ENCODE measurements at regions not wholly inside any gene's neighbourhood (a gene's known extent, or its start where the extent isn't known, plus 50 kb on each side); places are given as distances from the start of the nearest gene placed in this dataset.

DNA sequence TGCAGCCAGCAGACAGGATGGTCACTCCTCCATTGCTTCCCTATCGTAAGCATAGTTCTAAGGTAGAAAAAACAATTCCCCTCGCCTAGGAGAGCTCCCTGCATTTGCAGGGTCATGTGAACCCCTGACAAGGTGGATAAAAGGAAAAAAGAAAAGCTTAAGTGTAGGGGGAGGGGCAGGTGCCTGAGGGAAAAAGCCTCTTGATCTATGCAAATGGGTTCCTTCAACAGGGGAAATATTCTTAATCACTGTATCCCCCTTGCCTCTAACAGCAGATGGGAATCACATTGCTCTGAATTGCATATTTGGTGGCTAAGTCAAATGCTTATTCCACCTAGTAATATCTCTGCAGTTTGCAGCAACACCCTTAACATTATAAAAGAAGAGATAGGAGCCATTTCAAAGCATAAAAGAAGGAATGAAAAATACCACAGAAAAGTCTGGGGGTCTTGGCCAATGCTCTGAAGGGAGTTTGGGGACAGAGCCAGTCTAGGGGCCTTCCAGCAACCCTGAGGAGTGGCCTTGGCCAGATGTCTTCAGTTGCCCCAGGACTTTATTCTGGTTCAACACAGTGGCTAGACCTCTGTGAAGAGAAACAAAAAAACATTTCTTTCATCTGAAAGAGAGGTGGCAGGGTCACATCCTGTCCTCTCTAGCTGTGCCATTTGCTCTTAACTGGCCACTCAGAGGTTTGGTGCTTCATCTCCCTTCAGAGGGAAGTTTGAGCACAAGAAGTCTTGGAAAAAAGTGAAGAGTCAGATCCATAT, 660.4 kb upstream of the GJE1 start:
- H3K79me2 ChIP-seq (ENCODE audit: control insufficient read depth, insufficient read depth, low read length), result no peaks in the 10 kb centered on the region
- FAIRE-seq (no peak), ATAC-seq (no peak), DNase-seq (ENCODE audit: extremely low read depth in 1 of 4, low spot score in 3 of 4) (no peak)
- no peak overlapping the region for H2AFZ ChIP-seq (ENCODE audit: low read depth, low read length)
- no peak overlapping the region for H3K4me3 ChIP-seq
- H3K4me1 ChIP-seq (replicated peaks in 1 of 2; ENCODE audit: control insufficient read depth in 2 of 2, insufficient read depth in 2 of 2, low read length in 2 of 2), result no peaks in the 10 kb centered on the region
- H3K9me1 ChIP-seq (ENCODE audit: control insufficient read depth, insufficient read depth, low read length), result no peaks in the 10 kb centered on the region
- H3K27ac ChIP-seq (ENCODE audit: extremely low read depth, low read depth, low read length), result no peak overlapping the region
- no peaks in the 10 kb centered on the region for H3K27me3 ChIP-seq (ENCODE audit: control insufficient read depth in 2 of 2, insufficient read depth in 2 of 2, low read length in 2 of 2)
- WGBS (ENCODE audit: insufficient coverage, low coverage, missing lambda C conversion rate), result 0% methylated on average over 2 of the region's 2 CpGs
- H3K9me3 ChIP-seq (replicated peaks; ENCODE audit: control insufficient read depth, insufficient read depth, low read depth, low read length), result no peaks in the 10 kb centered on the region
- H4K20me1 ChIP-seq (replicated peaks; ENCODE audit: control insufficient read depth, insufficient read depth, low read length), result no peaks in the 10 kb centered on the region
- ChIA-PET CTCF (ENCODE audit: low intra/inter-chr PET ratio) (no interaction called here), POLR2A (no interaction called here)
- in situ Hi-C loops (cut with MboI), result no loop called here
- no peak overlapping the region for H3K9ac ChIP-seq (ENCODE audit: insufficient read depth in 1 of 2, low read depth in 2 of 2, low read length in 2 of 2)
- H3K4me2 ChIP-seq (ENCODE audit: insufficient read depth, low read length), result no peak overlapping the region
- no peaks in the 10 kb centered on the region for H3K36me3 ChIP-seq (ENCODE audit: control insufficient read depth, insufficient read depth, low read length)
- intact Hi-C loops (cut with micrococcal nuclease), result no loop called here
- BruUV-seq (replicated peaks), result no TSS peak
- TF ChIP-seq CUX1 (CRISPR knock-in tag; IDR thresholded peaks at IDR 0.05) (no peak), CTCFL (IDR thresholded peaks at IDR 0.05; ENCODE audit: borderline replicate concordance, insufficient read depth, low read depth, low read length, poor library complexity, severe bottlenecking) (no peak), NCOA1 (IDR thresholded peaks at IDR 0.05; ENCODE audit: low read depth) (no peak), TAF1 (IDR thresholded peaks at IDR 0.05; ENCODE audit: control insufficient read depth, extremely low read depth, insufficient read depth, low read length, severe bottlenecking) (no peak), ERF (CRISPR knock-in tag; IDR thresholded peaks at IDR 0.05) (no peak), CCNT2 (IDR thresholded peaks at IDR 0.05; ENCODE audit: borderline replicate concordance, extremely low read depth, insufficient read length, low read depth, low read length) (no peak), XRCC3 (IDR thresholded peaks at IDR 0.05) (no peak)
- TF ChIP-seq, protein P1, sequence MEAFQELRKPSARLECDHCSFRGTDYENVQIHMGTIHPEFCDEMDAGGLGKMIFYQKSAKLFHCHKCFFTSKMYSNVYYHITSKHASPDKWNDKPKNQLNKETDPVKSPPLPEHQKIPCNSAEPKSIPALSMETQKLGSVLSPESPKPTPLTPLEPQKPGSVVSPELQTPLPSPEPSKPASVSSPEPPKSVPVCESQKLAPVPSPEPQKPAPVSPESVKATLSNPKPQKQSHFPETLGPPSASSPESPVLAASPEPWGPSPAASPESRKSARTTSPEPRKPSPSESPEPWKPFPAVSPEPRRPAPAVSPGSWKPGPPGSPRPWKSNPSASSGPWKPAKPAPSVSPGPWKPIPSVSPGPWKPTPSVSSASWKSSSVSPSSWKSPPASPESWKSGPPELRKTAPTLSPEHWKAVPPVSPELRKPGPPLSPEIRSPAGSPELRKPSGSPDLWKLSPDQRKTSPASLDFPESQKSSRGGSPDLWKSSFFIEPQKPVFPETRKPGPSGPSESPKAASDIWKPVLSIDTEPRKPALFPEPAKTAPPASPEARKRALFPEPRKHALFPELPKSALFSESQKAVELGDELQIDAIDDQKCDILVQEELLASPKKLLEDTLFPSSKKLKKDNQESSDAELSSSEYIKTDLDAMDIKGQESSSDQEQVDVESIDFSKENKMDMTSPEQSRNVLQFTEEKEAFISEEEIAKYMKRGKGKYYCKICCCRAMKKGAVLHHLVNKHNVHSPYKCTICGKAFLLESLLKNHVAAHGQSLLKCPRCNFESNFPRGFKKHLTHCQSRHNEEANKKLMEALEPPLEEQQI (IDR thresholded peaks at IDR 0.05), result no peak

Data from K562 (cell line).